GM21528 (cell line): ENCODE measurements at regions not wholly inside any gene's neighbourhood (a gene's known extent, or its start where the extent isn't known, plus 50 kb on each side); places are given as distances from the start of the nearest gene placed in this dataset.

Experiments used
- ATAC-seq: cut with Tn5 transposase; IDR thresholded peaks from one replicate; pipeline ENCODE4 v1.9.1; 2021; ENCODE audit warnings: mild to moderate bottlenecking, moderate library complexity; ENCODE audit not compliant: unreplicated experiment, low FRiP score

DNA sequence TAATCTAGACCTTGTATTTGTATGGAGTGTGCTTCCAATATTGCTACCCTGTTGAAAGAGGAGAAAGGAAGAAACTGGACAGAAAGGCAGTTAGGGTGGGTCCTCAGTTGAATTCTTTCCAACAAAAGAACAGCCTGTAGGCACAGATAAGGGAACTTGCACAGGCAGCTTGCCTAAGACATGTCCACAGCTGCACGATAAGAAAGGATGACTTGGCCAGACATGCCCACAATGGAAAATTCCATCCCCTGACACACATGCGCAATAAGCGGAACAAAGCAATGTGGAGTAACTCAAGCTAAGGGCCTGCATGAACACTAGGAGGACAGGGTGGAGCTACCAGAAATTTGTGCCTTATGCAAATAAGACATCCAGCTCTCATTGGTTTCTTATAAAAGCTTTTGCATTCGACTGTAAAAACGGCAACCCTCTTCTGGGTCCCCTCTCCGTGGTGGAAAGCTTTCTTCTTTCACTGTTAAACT lies 1084.7 kb upstream of the NXPH2 start:
- no peak for ATAC-seq

- ATAC-seq, result no peak
Observed at GRCh38 chr2:139854769-139855483, 1074.7 kb upstream of the NXPH2 start.

DNA sequence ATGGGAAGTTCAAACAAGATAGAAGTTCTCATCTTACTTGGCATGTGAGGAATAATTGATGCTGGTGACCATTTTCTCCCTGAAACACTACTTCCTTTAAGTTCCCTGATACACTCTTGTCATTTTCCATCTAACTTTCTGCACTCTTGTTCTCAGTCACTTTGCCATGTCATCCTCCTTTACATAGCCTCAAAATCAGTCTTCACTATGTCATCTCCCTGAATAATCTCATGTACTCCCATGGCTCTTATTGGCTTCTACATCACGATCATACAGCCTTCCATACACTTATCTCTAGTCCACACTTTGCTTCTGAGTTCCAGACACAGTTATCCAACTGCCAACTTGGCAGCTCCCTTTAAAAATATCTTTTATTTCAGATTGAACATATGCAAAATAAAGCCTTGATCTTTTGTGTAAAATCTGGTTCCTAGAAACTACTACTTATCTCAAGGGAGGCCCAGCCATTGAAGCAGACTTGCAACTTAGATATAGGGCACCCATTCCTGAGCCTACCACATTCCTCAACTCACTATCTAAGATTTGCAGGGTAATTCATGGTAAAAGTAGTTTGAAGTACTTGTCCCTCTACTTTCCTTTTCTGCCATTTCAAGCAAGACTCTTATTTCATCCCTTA lies 1070.2 kb upstream of the NXPH2 start:
- no peak for ATAC-seq

DNA sequence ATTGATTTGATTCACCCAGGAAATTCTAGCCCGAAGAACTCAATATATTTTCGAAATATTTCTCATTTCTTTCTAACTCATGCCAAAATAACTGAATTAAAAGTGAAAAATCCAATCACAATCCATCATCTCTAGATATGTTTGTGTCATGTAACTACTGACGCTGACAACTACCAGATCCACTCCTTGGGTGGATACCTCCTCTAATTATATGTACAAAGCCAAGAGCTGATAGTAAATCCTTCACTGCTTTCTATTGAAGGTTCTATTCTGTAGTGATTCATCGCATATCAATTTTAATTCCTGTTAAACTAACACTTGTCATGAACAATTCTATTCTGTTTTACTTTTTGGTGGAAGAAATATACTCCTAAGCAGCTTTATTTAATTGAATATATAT lies 1056.6 kb upstream of the NXPH2 start:
- no peak for ATAC-seq

- ATAC-seq, result no peak
Observed at GRCh38 chr2:139835101-139835500, 1054.9 kb upstream of the NXPH2 start.

- ATAC-seq, result no peak
Observed at GRCh38 chr2:139828011-139828410, 1047.8 kb upstream of the NXPH2 start.

- no peak for ATAC-seq
Observed at GRCh38 chr2:139825726-139826125, 1045.5 kb upstream of the NXPH2 start.

- no peak for ATAC-seq
Observed at GRCh38 chr2:139819273-139819796, 1039.1 kb upstream of the NXPH2 start.

- ATAC-seq, result no peak
Observed at GRCh38 chr2:139814458-139814857, 1034.3 kb upstream of the NXPH2 start.

- ATAC-seq, result no peak
Observed at GRCh38 chr2:139813340-139813739, 1033.2 kb upstream of the NXPH2 start.

DNA sequence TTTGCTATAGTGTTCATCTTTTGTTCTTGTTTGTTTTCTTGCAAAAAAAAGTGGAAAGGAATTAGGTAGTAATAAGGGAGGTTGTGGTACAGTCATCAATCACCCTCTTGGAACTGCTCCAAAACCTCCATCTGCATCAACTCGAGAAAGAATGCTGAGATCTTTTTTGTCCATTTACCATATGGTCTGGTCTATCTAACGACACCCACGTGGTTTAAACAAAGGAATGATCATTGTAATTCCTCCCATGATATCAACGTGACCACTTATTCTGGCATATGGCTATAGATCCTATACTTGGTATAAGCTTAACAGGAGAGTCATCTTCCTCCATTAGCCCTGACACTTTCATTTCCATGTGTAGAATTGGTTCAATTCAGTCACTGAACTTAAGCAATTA lies 1025.3 kb upstream of the NXPH2 start:
- no peak for ATAC-seq

DNA sequence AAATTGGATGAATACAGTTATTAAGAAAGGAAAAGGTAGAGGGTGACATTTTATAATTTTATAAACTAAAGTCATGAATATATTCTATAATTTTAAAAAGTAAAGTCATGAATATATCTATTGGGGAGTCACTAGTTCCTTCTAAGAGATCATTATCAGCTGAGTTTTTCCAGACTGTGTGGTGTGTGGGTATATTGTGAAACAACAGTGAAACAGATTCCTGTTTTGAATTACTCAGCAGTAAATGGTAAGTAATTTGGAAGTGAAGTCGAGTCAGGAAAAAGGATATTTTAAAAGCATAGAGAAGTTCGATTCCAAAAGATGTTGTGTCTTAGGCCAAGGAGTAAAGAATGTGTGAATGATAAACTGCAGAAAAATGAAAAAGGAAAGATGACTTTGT lies 1018.2 kb upstream of the NXPH2 start:
- ATAC-seq, result no peak

DNA sequence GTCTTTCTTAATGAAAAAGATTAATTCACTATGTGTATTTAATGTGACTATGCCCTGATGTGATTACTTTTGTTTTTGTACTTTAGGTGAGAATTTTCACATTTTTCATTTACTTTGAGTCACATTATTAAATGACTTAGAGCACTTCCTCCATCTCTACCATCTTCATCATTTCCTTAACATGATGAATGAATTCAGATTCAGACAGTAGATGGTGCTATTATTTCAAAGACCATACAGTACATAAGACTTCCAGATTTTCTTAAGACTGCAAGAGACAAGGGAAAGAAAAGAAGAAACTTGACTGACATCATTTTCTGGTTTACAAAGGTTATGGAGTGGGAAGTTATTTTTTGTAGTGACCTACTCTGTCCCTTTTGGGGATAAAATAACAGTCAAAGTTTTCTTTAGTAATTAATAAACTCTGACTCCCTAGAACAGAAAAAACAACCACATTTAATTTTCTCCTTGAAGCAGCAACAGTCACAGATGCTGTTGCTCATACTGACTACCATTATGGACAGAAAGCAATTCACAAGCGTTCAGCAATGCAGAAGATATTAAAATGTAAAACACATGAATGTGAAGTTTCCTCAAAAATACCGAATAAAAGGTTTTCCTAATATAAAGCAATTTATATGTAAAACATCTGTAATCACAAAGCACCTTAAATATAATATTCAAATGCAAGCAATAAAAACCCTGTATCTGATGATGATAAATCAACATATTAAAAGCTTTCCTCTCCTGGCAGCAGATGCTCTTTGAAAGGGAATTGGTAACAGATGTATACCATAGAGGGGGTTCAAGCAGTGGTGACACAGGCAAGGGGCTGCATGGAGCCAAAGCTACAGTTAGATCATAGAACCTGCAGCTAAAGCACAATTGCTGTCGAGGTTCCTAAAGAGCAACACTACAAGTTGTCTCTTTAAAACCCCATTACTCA lies 1010.9 kb upstream of the NXPH2 start:
- no peak for ATAC-seq

GRCh38 chr2:139790136-139790535 lies 1009.9 kb upstream of the NXPH2 start:
- no peak for ATAC-seq

DNA sequence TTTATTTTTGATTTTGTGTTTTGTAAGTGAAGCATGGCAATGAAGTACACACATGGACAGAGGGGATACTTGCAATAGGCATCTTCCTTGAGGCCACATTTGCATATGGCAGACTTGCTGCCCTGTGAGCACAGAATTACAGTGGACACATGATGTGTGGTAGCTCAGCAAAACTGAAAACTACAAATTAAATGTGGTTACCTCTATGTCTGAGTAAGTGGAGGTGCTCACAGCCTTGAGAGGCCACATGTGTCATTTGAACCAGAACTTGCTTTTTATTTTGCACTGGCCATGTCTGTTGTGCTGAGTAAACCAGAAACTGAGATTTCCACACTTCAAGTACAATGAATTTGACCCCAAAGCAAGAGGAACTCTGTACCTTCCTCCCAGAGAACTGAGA lies 998.5 kb upstream of the NXPH2 start:
- ATAC-seq, result no peak

DNA sequence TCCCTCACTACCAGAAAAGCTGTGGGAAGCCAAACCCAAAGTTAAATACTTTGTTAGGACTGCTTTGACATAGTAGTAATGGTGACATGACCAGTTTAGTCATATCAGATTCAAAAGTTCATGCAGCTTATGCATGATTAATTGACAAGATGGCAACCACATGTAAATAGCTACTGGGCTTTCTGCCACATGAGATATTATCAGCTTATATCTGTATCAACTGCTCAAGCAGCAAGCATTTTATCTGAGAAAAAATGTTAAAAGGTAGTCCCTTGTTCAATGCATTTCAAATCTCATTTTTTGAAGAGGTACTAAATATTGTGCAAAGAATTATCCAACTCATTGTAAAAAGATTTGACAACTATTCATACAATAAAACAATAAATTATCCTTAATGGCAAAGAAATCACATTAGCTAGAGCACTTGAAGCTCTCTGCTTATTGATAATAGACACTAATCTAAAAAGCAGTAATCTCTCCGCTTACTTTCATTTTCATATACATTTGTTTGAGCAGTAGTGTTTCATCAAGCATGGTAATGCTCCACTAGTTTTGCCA lies 993.6 kb upstream of the NXPH2 start:
- ATAC-seq, result no peak

GRCh38 chr2:139769633-139770032 lies 989.4 kb upstream of the NXPH2 start:
- ATAC-seq, result no peak

DNA sequence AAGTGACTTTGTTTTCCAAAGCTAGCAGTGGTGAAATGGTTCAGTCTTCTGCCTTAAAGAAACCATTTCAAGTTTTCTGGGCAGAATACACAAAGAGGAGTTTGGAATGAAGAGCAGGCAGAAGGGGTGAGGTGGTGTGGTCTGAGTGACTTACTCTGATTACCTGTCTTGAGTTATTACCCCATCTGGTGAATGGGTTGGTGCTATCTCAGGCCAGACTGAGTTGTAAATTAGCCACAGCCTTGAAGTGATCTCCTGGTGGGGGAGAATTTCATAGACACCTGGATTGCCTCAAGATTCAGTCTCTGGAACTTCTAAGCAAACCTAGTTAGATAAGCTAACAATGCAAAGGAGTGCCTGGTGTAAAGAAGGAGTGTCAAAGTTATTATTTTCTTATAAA lies 983.5 kb upstream of the NXPH2 start:
- no peak for ATAC-seq

DNA sequence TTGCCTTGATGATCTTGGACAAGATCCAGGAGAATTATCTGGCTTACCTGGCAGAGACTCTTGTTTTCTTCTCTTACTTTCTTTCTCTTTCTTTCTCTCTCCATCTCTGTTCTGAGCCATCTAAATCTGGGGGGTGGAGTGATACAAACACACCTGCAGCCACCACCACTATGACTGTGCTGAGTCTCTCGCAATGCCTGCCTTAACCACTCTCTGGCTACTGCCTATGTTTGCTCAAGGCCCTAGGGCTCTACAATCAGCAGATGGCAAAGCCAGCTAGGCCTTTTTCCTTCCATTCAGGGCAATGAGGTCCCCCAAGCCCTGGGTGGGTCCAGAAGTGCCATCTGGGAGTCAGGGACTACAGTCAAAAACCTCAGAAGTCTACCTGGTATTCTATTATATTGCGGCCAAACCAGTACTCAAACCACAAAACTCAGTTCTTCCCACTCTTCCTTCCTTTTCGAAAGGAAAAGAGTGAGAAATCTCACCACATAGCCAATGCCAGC lies 978.9 kb upstream of the NXPH2 start:
- ATAC-seq, result no peak

DNA sequence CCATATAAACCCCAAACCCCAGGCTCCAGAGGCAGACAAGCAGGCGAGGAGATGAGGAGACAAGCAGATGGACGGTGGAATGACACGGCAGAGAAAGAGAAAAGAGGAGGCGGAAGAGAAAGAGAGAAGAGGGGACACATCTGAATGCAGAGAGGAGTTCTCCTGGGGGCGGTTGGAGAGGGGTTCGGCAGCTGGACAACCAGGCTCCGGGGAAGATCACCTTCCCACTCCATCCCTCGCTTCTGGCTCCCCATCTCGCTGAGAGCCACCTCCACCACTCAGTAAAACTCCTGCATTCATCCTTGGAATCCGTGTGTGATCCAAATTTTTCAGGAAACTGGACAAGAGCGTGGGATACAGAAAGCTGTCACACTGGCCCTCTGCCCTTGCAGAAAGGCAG lies 966.7 kb upstream of the NXPH2 start:
- no peak for ATAC-seq
